OCI-LY1 (cell line): ENCODE measurements at regions not wholly inside any gene's neighbourhood (a gene's known extent, or its start where the extent isn't known, plus 50 kb on each side); places are given as distances from the start of the nearest gene placed in this dataset.

Source experiments
- H2AFZ ChIP-seq: fragments of 200-600 bp; sonication (generic), shearing (Covaris generic); 2 replicates; pipeline ENCODE4 v1.6.0; 2014; ENCODE audit warnings: antibody characterized with exemption, mild to moderate bottlenecking, low read length
- H3F3A ChIP-seq: fragments of 200-600 bp; sonication (generic), shearing (Covaris generic); 2 replicates; pipeline ENCODE4 v1.6.0; 2014; ENCODE audit warnings: mild to moderate bottlenecking, antibody characterized with exemption, low read length, moderate library complexity; ENCODE audit not compliant: insufficient read depth
- H3K27ac ChIP-seq: fragments of 200-600 bp; sonication (generic); 2 replicates; pipeline ENCODE4 v1.5.1; 2014; ENCODE audit warnings: low read length, mixed run types, mild to moderate bottlenecking, low read depth; ENCODE audit not compliant: poor library complexity, severe bottlenecking
- H3K27me3 ChIP-seq: fragments of 200-600 bp; sonication (generic); 2 replicates; pipeline ENCODE4 v1.6.0; 2014; ENCODE audit warnings: antibody characterized with exemption, mild to moderate bottlenecking, low read length, moderate library complexity; ENCODE audit not compliant: insufficient read depth
- H3K36me3 ChIP-seq: fragments of 200-600 bp; sonication (generic); 2 replicates; pipeline ENCODE4 v1.6.1; 2014; ENCODE audit warnings: mild to moderate bottlenecking, antibody characterized with exemption, low read length, moderate library complexity, mixed read lengths; ENCODE audit not compliant: insufficient read depth
- H3K4me1 ChIP-seq: fragments of 200-600 bp; sonication (generic); 2 replicates; pipeline ENCODE4 v1.5.1; 2014; ENCODE audit warnings: mild to moderate bottlenecking, low read length, moderate library complexity; ENCODE audit not compliant: insufficient read depth, severe bottlenecking
- H3K4me2 ChIP-seq: fragments of 200-600 bp; sonication (generic), shearing (Covaris generic); 2 replicates; pipeline ENCODE4 v1.6.1; 2014; ENCODE audit warnings: low read length
- H3K4me3 ChIP-seq: fragments of 200-600 bp; sonication (generic); 2 replicates; pipeline ENCODE4 v1.5.1; 2014; ENCODE audit warnings: low read length, low read depth, mild to moderate bottlenecking, mixed read lengths; ENCODE audit not compliant: poor library complexity, severe bottlenecking
- H3K79me2 ChIP-seq: fragments of 200-600 bp; shearing (Covaris generic); 2 replicates; pipeline ENCODE4 v1.6.1; 2016; ENCODE audit warnings: mixed run types, low read length, mixed read lengths; ENCODE audit not compliant: insufficient read depth
- H3K9ac ChIP-seq: fragments of 200-600 bp; sonication (generic), shearing (Covaris generic); 2 replicates; pipeline ENCODE4 v1.6.1; 2014; ENCODE audit warnings: mild to moderate bottlenecking, low read length, mixed read lengths
- H3K9me2 ChIP-seq: fragments of 200-600 bp; sonication (generic), shearing (Covaris generic); 2 replicates; pipeline ENCODE4 v1.6.1; 2014; ENCODE audit warnings: low read depth, mild to moderate bottlenecking, low read length, mixed read lengths
- H3K9me3 ChIP-seq: fragments of 200-600 bp; shearing (Covaris generic); 2 replicates; pipeline ENCODE4 v1.6.1; 2014; ENCODE audit warnings: low read length, mixed read lengths
- H4K20me1 ChIP-seq: fragments of 200-600 bp; sonication (generic), shearing (Covaris generic); 2 replicates; pipeline ENCODE4 v1.6.0; 2016; ENCODE audit warnings: mild to moderate bottlenecking, low read length; ENCODE audit not compliant: insufficient read depth
- CTCF ChIP-seq: fragments of 200-600 bp; sonication (generic), shearing (Covaris generic); IDR thresholded peaks from 2 replicates; pipeline ENCODE4 v1.5.1; 2017; ENCODE audit warnings: mild to moderate bottlenecking, antibody characterized with exemption, low read length, moderate library complexity, mixed read lengths
- EZH2 ChIP-seq: fragments of 200-600 bp; sonication (generic), shearing (Covaris generic); IDR thresholded peaks from 2 replicates; pipeline ENCODE4 v1.8.0; 2017; ENCODE audit warnings: borderline replicate concordance, mixed run types, mild to moderate bottlenecking, antibody characterized with exemption, low read length, moderate library complexity, mixed read lengths

- Histone ChIP-seq H3K9me3 (no peaks in the 10 kb centered on the region), H3K9me2 (no peaks in the 10 kb centered on the region), H3K36me3 (no peaks in the 10 kb centered on the region), H3K4me3 (no peak overlapping the region), H3K27me3 (no peaks in the 10 kb centered on the region), H4K20me1 (no peaks in the 10 kb centered on the region), H3K27ac (no peak overlapping the region), H3K4me1 (no peaks in the 10 kb centered on the region), H2AFZ (no peak overlapping the region), H3K4me2 (no peak overlapping the region), H3K79me2 (no peaks in the 10 kb centered on the region), H3F3A (no peaks in the 10 kb centered on the region), H3K9ac (no peak overlapping the region)
- TF ChIP-seq CTCF (no peak), EZH2 (no peak)
These were observed 476.4 kb upstream of the LRFN5 start for GRCh38 chr14:41130274-41130673.

GRCh38 chr14:41120402-41120801, 486.3 kb upstream of the LRFN5 start:
- Histone ChIP-seq H3K27me3 (no peaks in the 10 kb centered on the region), H3K9me2 (no peaks in the 10 kb centered on the region), H3K4me1 (no peaks in the 10 kb centered on the region), H3K4me2 (no peak overlapping the region), H3K36me3 (no peaks in the 10 kb centered on the region), H2AFZ (no peak overlapping the region), H3F3A (no peaks in the 10 kb centered on the region), H3K79me2 (no peaks in the 10 kb centered on the region), H3K9ac (no peak overlapping the region), H4K20me1 (no peaks in the 10 kb centered on the region), H3K9me3 (no peaks in the 10 kb centered on the region), H3K27ac (no peak overlapping the region), H3K4me3 (no peak overlapping the region)
- TF ChIP-seq EZH2 (no peak), CTCF (no peak)

GRCh38 chr14:41096131-41096530, 510.5 kb upstream of the LRFN5 start:
- no peak overlapping the region for H3K4me3 ChIP-seq
- no peak overlapping the region for H3K4me2 ChIP-seq
- no peak overlapping the region for H3K27ac ChIP-seq
- H3K9ac ChIP-seq: no peak overlapping the region
- no peaks in the 10 kb centered on the region for H3K9me3 ChIP-seq
- no peaks in the 10 kb centered on the region for H3F3A ChIP-seq
- H2AFZ ChIP-seq: no peak overlapping the region
- TF ChIP-seq CTCF (no peak), EZH2 (no peak)
- no peaks in the 10 kb centered on the region for H3K27me3 ChIP-seq
- no peaks in the 10 kb centered on the region for H3K36me3 ChIP-seq
- H4K20me1 ChIP-seq: no peaks in the 10 kb centered on the region
- H3K79me2 ChIP-seq: no peaks in the 10 kb centered on the region
- no peaks in the 10 kb centered on the region for H3K9me2 ChIP-seq
- H3K4me1 ChIP-seq: no peaks in the 10 kb centered on the region
